HEK293T (cell line): ENCODE measurements at regions not wholly inside any gene's neighbourhood (a gene's known extent, or its start where the extent isn't known, plus 50 kb on each side); places are given as distances from the start of the nearest gene placed in this dataset.

ENCODE experiments used
- CTBP1 ChIP-seq: fragments of 450-650 bp; IDR thresholded peaks from 2 replicates; pipeline ENCODE4 v1.6.1; 2016; ENCODE audit warnings: borderline replicate concordance
- FOXA1 ChIP-seq: fragments of 450-650 bp; IDR thresholded peaks from 2 replicates; pipeline ENCODE4 v1.6.1; 2016; ENCODE audit warnings: mild to moderate bottlenecking
- FOXK2 ChIP-seq: fragments of 450-650 bp; IDR thresholded peaks from 2 replicates; pipeline ENCODE4 v1.6.1; 2016; ENCODE audit warnings: mild to moderate bottlenecking
- FOXM1 ChIP-seq: fragments of 450-650 bp; IDR thresholded peaks from 2 replicates; pipeline ENCODE4 v1.6.1; 2017; ENCODE audit warnings: mild to moderate bottlenecking, borderline replicate concordance
- HDGF ChIP-seq: fragments of 450-650 bp; IDR thresholded peaks from 2 replicates; pipeline ENCODE4 v1.6.1; 2017; ENCODE audit warnings: antibody characterized with exemption, borderline replicate concordance
- NFRKB ChIP-seq: fragments of 450-650 bp; IDR thresholded peaks from 2 replicates; pipeline ENCODE4 v1.6.1; 2016; ENCODE audit warnings: mild to moderate bottlenecking, moderate library complexity
- SP1 ChIP-seq: fragments of 450-650 bp; IDR thresholded peaks from 2 replicates; pipeline ENCODE4 v1.6.1; 2017
- SUZ12 ChIP-seq: fragments of 450-650 bp; IDR thresholded peaks from 2 replicates; pipeline ENCODE4 v1.6.1; 2016; ENCODE audit warnings: mild to moderate bottlenecking
- TARDBP ChIP-seq: fragments of 450-650 bp; IDR thresholded peaks from 2 replicates; pipeline ENCODE4 v1.6.1; 2016

- no peak for TF ChIP-seq SUZ12
- TF ChIP-seq FOXM1: no peak
- TF ChIP-seq FOXA1: no peak
- no peak for TF ChIP-seq CTBP1
- no peak for TF ChIP-seq NFRKB
- TF ChIP-seq SP1: no peak
- no peak for TF ChIP-seq TARDBP
- TF ChIP-seq FOXK2: no peak
- no peak for TF ChIP-seq HDGF
Measured at GRCh38 chr16:22692034-22692433, 121.9 kb upstream of the HS3ST2 start.
